GM12878 (cell line): ENCODE measurements at regions not wholly inside any gene's neighbourhood (a gene's known extent, or its start where the extent isn't known, plus 50 kb on each side); places are given as distances from the start of the nearest gene placed in this dataset.

Source experiments
- ATAC-seq: fragments of 200-7000 bp; cut with Tn5 transposase; 3 replicates; pipeline ENCODE4 v1.9.1; 2020; ENCODE audit warnings: mild to moderate bottlenecking, moderate library complexity
- BruUV-seq: library from RNA; stranded (reverse); fragments of 400-500 nt; replicated peaks from 2 replicates; lab custom pipeline; 2021; lab: Mats Ljungman, UMichigan
- CTCF ChIA-PET: fragments of 300-600 bp; sonication (Branson Sonifier 250); formaldehyde crosslinking; extraction: SDS; loops from one replicate; lab custom pipeline; 2021; ENCODE audit warnings: inconsistent platforms; lab: Yijun Ruan, JAX
- POLR2A ChIA-PET: fragments of 350-600 bp; formaldehyde crosslinking; extraction: SDS; loops from one replicate; lab custom pipeline; 2021; ENCODE audit warnings: inconsistent platforms; lab: Charles Lee
- RAD21 ChIA-PET: fragments of 300-600 bp; sonication (Branson Sonifier 250); formaldehyde crosslinking; loops from one replicate; lab custom pipeline; 2023; ENCODE audit warnings: antibody characterized with exemption; ENCODE audit not compliant: unreplicated experiment; lab: Charles Lee
- SMC1A ChIA-PET: fragments of 300-600 bp; sonication (Branson Sonifier 250); formaldehyde crosslinking; loops from one replicate; lab custom pipeline; 2023; ENCODE audit not compliant: unreplicated experiment, uncharacterized antibody; lab: Charles Lee
- DNase-seq: peaks from one replicate; pipeline ENCODE4 v3.0.0-alpha.2; 2011; ENCODE audit warnings: low read depth, low spot score
- FAIRE-seq: peaks from 3 replicates; lab custom pipeline; 2011; peaks lifted over from hg19 to GRCh38; lab: Jason Lieb, UNC
- H2AFZ ChIP-seq: 2 replicates; pipeline ENCODE4 v1.6.0; 2011; ENCODE audit warnings: low read depth, low read length, control low read depth; ENCODE audit not compliant: control insufficient read depth
- H3K27ac ChIP-seq: 2 replicates; pipeline ENCODE4 v1.5.1; 2011; ENCODE audit warnings: control low read depth; ENCODE audit not compliant: control insufficient read depth, insufficient read depth
- H3K27me3 ChIP-seq, 2 experiments: replicated peaks in 1 of 2; 2 replicates each; pipeline versions ENCODE4 v1.6.0 to v1.6.1; 2011; ENCODE audit warnings: low read length in 1 of 2; ENCODE audit not compliant: control insufficient read depth in 2 of 2, insufficient read depth in 2 of 2
- H3K36me3 ChIP-seq, 2 experiments: 2 replicates each; pipeline ENCODE4 v1.5.1; 2011; ENCODE audit warnings: low read length in 1 of 2; ENCODE audit not compliant: control insufficient read depth in 2 of 2, insufficient read depth in 2 of 2
- H3K4me1 ChIP-seq: 2 replicates; pipeline ENCODE4 v1.6.1; 2011; ENCODE audit warnings: mild to moderate bottlenecking, low read length, moderate library complexity, mixed read lengths; ENCODE audit not compliant: control insufficient read depth, insufficient read depth
- H3K4me2 ChIP-seq: 2 replicates; pipeline ENCODE4 v1.6.0; 2011; ENCODE audit warnings: control low read depth; ENCODE audit not compliant: control insufficient read depth, insufficient read depth
- H3K4me3 ChIP-seq: fragments of 200-600 bp; sonication (generic); 2 replicates; pipeline ENCODE4 v1.5.1; 2016
- H3K79me2 ChIP-seq: 2 replicates; pipeline ENCODE4 v1.6.0; 2011; ENCODE audit warnings: low read length; ENCODE audit not compliant: control insufficient read depth, insufficient read depth
- H3K9ac ChIP-seq: 2 replicates; pipeline ENCODE4 v1.8.0; 2011; ENCODE audit warnings: low read length, control low read depth, mixed read lengths; ENCODE audit not compliant: control insufficient read depth, insufficient read depth
- H3K9me3 ChIP-seq: replicated peaks from 3 replicates; pipeline ENCODE4 v1.5.1; 2011; ENCODE audit warnings: mild to moderate bottlenecking, low read length; ENCODE audit not compliant: control insufficient read depth, insufficient read depth
- H4K20me1 ChIP-seq: 2 replicates; pipeline ENCODE4 v1.6.0; 2011; ENCODE audit not compliant: control insufficient read depth, insufficient read depth
- CEBPZ ChIP-seq: fragments of 150-350 bp; IDR thresholded peaks from 2 replicates; pipeline ENCODE4 v1.6.1; 2016; ENCODE audit warnings: low read depth, low read length
- FOS ChIP-seq: IDR thresholded peaks from 3 replicates; pipeline ENCODE4 v1.6.1; 2011; ENCODE audit warnings: borderline replicate concordance; ENCODE audit not compliant: insufficient read length; ENCODE audit errors: extremely low read depth
- LARP7 ChIP-seq: fragments of 450-650 bp; IDR thresholded peaks from 2 replicates; pipeline ENCODE4 v1.6.1; 2017; ENCODE audit warnings: mild to moderate bottlenecking
- MTA2 ChIP-seq: fragments of 450-650 bp; IDR thresholded peaks from 2 replicates; pipeline ENCODE4 v1.6.1; 2016; ENCODE audit warnings: low read depth, mild to moderate bottlenecking, moderate library complexity
- REST ChIP-seq: IDR thresholded peaks from 2 replicates; pipeline ENCODE4 v1.6.1; 2012; ENCODE audit warnings: mild to moderate bottlenecking, low read depth, low read length
- SPI1 ChIP-seq: IDR thresholded peaks from 2 replicates; pipeline ENCODE4 v1.6.1; 2011; ENCODE audit warnings: low read depth, mild to moderate bottlenecking, low read length, moderate library complexity, borderline replicate concordance; ENCODE audit not compliant: insufficient read depth
- WGBS: methylation state at CpG from one replicate; pipeline ENCODE4 v1.1.6; 2016; ENCODE audit warnings: low lambda C conversion rate; ENCODE audit not compliant: insufficient replicate concordance, insufficient coverage; ENCODE audit errors: missing lambda C conversion rate; 5-methylcytosine and 5-hydroxymethylcytosine counted together
- in situ Hi-C: fragments of 300-500 bp; cut with MboI; formaldehyde crosslinking; loops from 9 replicates; pipeline ENCODE4 v1.14.3; 2018; ENCODE audit warnings: mixed read lengths
- intact Hi-C: fragments of 100-400 bp; cut with micrococcal nuclease; formaldehyde crosslinking; loops from one replicate; pipeline ENCODE4 v1.14.2; 2022; ENCODE audit not compliant: unreplicated experiment

- intact Hi-C loops: no loop called here
- WGBS: 22% methylated on average over 3 of the region's 3 CpGs
- in situ Hi-C loops: no loop called here
- Histone ChIP-seq H3K27ac (no peak overlapping the region), H3K27me3 (no peaks in the 10 kb centered on the region), H4K20me1 (no peaks in the 10 kb centered on the region), H2AFZ (no peak overlapping the region), H3K9ac (no peak overlapping the region), H3K79me2 (no peaks in the 10 kb centered on the region)
- ChIA-PET CTCF (no interaction called here), SMC1A (interaction anchor here (1.0 kb wide), 1 partner anchor 12 kb away, joined by 3 read pairs; no protein-coding TSS in a partner anchor), RAD21 (no interaction called here)
- no TSS peak for BruUV-seq
- no peak for FAIRE-seq
- TF ChIP-seq REST (no peak), CEBPZ (no peak), FOS (no peak), SPI1 (peak; percentile 75; the same call in 1 of the 2 replicates), LARP7 (no peak), MTA2 (no peak)
- TF ChIP-seq, all 136 proteins: peak for 1
- no peaks in the 10 kb centered on the region for H3K9me3 ChIP-seq
- DNase-seq (no peak), ATAC-seq (peak; percentile 79)
- no peaks in the 10 kb centered on the region for H3K36me3 ChIP-seq
- no peak overlapping the region for H3K4me3 ChIP-seq
- POLR2A ChIA-PET: no interaction called here
- H3K4me2 ChIP-seq: no peak overlapping the region
- no peaks in the 10 kb centered on the region for H3K4me1 ChIP-seq
Observed at GRCh38 chr5:106860398-106861044, 810.2 kb downstream of the EFNA5 start.
